Tibial nerve (tissue), 3 donors: ENCODE measurements at regions not wholly inside any gene's neighbourhood (a gene's known extent, or its start where the extent isn't known, plus 50 kb on each side); places are given as distances from the start of the nearest gene placed in this dataset.

Experiments used
- CTCF ChIP-seq, 5 experiments: fragments of 200-600 bp in 3 of 5; fragments of 450-650 bp in 2 of 5; sonication (generic) in 3 of 5; IDR thresholded peaks; one replicate each; pipeline ENCODE4 v1.5.1; 2016 to 2019; ENCODE audit warnings: antibody characterized with exemption in 5 of 5, mild to moderate bottlenecking in 3 of 5, moderate library complexity in 2 of 5
- POLR2A ChIP-seq, 2 donors: fragments of 450-650 bp; IDR thresholded peaks; one replicate each; pipeline ENCODE4 v1.6.1; 2017; ENCODE audit warnings: antibody characterized with exemption in 2 of 2, mild to moderate bottlenecking in 2 of 2, moderate library complexity in 2 of 2

- TF ChIP-seq CTCF (IDR thresholded peaks at IDR 0.05) (no peak), POLR2A (IDR thresholded peaks at IDR 0.05) (no peak)
Measured at GRCh38 chr5:93883459-93883858, 142.1 kb upstream of the POU5F2 start.
